Omental fat pad (tissue), 3 donors: ENCODE measurements at regions not wholly inside any gene's neighbourhood (a gene's known extent, or its start where the extent isn't known, plus 50 kb on each side); places are given as distances from the start of the nearest gene placed in this dataset.

Experiments
- ATAC-seq: fragments of 150-250 bp; one replicate; pipeline ENCODE4 v1.9.1; 2016; ENCODE audit warnings: mild to moderate bottlenecking, moderate library complexity; ENCODE audit not compliant: low FRiP score
- DNase-seq: peaks from one replicate; pipeline ENCODE4 v3.0.0-alpha.2; 2019; ENCODE audit warnings: low spot score
- TF ChIP-seq, protein P1 (sequence below), 3 donors: fragments of 450-650 bp; IDR thresholded peaks; one replicate each; pipeline ENCODE4 v1.5.1; 2016 to 2017; ENCODE audit warnings: antibody characterized with exemption in 3 of 3, mild to moderate bottlenecking in 3 of 3, moderate library complexity in 2 of 3

DNA sequence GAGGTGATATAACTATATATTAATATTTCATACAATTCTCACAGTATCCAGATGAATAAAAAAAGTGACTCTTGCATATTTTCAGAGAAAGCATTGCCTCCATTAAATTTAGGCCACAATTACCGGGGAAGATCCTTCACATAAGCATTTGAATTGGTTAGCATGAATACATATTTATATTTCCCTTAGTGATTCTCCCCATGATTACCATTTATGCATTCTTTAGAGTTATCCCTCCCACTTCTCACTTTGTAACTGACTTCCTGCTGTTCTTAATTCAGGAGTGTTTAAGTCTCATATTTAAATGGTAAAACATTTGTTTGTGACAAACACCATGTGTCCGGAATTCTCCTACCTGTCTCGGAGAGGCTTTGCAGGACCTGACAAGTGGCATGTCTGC lies 523.4 kb downstream of the CCDC85A start:
- no peak for DNase-seq
- TF ChIP-seq, protein P1, sequence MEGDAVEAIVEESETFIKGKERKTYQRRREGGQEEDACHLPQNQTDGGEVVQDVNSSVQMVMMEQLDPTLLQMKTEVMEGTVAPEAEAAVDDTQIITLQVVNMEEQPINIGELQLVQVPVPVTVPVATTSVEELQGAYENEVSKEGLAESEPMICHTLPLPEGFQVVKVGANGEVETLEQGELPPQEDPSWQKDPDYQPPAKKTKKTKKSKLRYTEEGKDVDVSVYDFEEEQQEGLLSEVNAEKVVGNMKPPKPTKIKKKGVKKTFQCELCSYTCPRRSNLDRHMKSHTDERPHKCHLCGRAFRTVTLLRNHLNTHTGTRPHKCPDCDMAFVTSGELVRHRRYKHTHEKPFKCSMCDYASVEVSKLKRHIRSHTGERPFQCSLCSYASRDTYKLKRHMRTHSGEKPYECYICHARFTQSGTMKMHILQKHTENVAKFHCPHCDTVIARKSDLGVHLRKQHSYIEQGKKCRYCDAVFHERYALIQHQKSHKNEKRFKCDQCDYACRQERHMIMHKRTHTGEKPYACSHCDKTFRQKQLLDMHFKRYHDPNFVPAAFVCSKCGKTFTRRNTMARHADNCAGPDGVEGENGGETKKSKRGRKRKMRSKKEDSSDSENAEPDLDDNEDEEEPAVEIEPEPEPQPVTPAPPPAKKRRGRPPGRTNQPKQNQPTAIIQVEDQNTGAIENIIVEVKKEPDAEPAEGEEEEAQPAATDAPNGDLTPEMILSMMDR (IDR thresholded peaks at IDR 0.05): no peak
- ATAC-seq: no peak

DNA sequence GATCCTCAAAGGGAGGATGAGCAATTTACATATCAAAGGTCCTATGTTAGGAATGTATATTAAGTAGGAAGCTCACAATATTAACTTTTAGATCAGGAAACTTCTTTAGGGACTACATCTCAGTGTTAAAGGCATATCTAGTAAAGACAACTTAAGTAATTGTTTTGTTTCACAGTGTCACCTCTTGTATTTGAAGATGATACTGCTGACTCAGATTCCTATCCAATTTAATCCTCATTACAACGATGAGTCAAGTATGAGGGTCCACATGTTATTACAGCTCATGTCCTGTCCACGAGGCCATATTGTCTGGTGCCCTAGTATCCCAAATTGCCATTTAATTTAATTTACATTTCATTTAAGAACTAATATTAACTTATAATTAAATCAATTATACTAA lies 523.9 kb downstream of the CCDC85A start:
- TF ChIP-seq, protein P1 (IDR thresholded peaks at IDR 0.05): no peak
- ATAC-seq: no peak
- DNase-seq: no peak

DNA sequence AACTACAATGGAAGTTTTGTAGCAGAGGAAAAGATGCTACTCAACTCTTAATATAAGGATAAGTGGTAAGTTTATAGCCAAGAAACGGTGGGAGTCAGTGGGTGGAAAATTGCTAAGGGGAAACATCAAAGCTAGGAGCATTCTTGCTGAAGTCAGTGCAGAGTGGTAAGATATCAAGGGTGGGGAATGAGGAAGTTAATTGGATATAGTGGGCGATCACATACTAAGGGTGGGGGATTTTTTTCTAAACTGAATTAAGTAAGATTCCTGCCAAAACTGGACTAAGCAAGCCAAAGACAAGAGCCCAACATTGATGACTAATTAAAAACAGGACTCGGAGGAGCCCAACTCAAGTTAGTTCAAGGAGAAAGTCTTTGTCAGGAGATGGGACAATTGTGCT lies 525.4 kb downstream of the CCDC85A start:
- TF ChIP-seq, protein P1 (IDR thresholded peaks at IDR 0.05): no peak
- no peak for ATAC-seq

DNA sequence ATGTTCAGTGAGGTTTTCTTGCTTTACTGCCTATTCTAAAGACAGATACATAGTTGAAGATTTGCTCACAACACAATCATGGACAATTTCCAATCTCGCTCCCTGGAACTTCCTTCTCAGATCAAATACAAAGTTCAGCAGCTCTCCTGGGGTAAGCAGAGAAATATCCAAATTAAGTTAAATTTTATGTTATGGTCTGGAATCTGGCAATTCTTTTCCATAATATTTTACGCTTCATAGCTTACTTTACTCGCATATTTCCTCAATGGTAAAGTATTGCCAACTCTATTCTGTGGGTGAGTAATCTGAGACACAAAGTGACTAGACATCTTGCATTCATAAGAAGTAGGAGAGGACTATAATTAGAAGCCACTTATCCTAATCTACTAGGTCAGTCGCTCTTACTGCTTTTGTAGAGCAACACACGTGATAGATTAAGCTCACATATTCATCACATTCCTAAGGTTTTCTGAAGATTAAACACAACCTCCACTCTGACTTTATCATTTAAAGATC lies 529.4 kb downstream of the CCDC85A start:
- DNase-seq (no peak), ATAC-seq (no peak)
- TF ChIP-seq, protein P1 (IDR thresholded peaks at IDR 0.05): no peak

More for the DNA sequence above, 525.4 kb downstream of the CCDC85A start:
- no peak for DNase-seq

DNA sequence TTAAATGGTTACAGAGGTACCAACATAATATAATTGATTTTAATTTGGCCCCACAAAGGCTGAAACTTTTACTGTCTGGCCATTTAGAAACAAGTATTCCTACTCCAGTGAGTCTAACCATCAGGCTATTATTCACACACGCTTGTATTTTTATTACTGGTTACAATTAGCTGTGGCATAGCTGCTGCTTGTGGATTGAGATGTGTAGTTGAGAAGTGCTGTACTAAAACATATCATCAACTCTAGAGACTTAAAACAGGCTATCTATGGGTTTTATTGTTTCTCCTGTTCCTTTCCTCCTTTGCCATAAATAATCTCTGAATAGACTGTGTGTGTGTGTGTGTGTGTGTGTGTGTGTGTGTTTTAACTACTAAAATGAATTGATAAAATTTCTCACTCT lies 530.2 kb downstream of the CCDC85A start:
- ATAC-seq (no peak), DNase-seq (no peak)
- TF ChIP-seq, protein P1 (IDR thresholded peaks at IDR 0.05): no peak

DNA sequence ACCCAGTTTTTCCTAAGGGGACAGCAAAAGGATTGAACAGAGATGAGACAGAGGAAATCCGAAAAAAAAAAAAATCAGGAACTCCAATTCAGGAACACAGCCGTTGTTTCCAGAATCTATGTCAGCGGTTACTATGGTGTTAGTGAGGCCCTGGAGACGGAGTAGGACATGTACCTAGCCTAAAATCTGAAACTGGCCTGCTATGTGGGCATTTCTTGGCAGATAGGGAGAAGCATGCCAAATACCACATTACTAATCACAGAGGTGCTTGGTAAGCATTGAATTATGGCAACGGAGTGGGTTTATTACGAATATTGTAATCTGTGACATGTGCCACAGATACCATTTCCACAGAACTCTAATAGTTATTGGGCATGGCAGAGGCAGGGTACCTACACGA lies 530.6 kb downstream of the CCDC85A start:
- ATAC-seq (no peak), DNase-seq (no peak)
- TF ChIP-seq, protein P1 (IDR thresholded peaks at IDR 0.05): no peak

DNA sequence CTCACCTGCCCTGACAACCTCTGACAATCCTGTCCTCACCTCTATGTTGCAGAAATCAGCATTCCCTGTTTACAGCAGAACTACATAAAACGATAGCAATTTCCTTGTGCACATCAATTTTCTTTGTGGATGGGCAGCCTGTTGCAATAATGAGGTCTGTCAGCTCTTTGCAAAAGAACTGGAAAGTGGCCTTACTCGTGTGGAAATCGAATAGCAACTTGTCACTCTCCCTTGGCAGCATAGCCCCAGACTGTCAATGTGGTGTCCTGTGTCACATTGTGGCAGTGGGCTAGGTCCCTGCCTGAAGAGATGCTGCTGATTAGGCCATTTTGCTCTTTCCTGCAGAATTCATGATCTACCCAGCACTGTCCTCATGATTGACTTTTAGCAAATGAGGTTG lies 531.9 kb downstream of the CCDC85A start:
- ATAC-seq (no peak), DNase-seq (no peak)
- TF ChIP-seq, protein P1 (IDR thresholded peaks at IDR 0.05): no peak
